GM20000 (cell line): ENCODE measurements at regions not wholly inside any gene's neighbourhood (a gene's known extent, or its start where the extent isn't known, plus 50 kb on each side); places are given as distances from the start of the nearest gene placed in this dataset.

Source experiments
- DNase-seq: peaks from one replicate; pipeline ENCODE4 v3.0.0; 2012; ENCODE audit warnings: low spot score
- TF ChIP-seq, protein P1 (sequence below): IDR thresholded peaks from 2 replicates; pipeline ENCODE4 v1.5.1; 2012; ENCODE audit warnings: mild to moderate bottlenecking, control low read depth; ENCODE audit errors: extremely low read depth, missing control alignments

DNA sequence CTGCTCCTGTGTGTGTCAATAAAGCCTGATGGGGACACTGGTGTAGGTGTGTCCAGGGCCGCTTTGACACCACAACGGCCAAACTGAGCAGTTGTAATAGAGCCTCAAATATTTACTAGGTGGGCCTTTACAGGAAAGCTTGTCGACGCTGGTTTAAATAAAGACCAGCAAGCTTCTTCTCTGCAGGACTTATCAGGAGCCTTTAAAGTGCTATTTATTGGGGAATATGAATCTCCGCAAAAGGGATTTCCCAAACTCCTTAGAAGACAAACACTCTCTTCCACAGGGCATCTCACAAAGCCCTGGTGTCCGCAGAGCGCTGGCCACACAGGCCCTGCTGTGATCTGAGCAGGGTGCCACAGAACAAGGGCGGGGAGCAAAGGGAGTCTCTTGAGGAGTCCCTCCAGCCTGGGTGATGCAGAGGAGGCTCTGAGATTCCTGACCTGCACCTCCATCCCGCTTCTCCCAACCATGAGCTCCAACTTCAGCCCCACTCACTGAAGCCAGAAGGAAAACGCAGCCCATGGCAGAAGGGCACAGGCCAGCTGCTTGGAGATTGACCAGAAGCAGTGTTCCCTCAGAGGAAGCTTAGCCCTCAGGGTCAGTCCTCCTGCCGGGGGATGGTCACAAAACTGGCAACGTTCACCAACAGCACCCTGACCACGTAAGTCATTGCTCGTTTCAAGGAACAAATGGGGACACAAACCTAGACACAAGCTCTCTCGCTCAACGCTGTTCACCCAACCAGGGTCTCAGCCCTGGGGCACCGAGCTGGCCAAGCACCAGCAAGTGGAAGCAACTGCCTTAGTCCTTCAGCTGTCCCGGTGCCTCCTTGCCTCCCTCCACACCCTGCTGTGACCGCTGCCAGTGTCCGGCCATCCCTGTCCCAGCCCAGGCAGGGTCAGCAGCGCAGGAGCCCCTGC, 129.5 kb downstream of the OAT start:
- no peak for DNase-seq
- TF ChIP-seq, protein P1, sequence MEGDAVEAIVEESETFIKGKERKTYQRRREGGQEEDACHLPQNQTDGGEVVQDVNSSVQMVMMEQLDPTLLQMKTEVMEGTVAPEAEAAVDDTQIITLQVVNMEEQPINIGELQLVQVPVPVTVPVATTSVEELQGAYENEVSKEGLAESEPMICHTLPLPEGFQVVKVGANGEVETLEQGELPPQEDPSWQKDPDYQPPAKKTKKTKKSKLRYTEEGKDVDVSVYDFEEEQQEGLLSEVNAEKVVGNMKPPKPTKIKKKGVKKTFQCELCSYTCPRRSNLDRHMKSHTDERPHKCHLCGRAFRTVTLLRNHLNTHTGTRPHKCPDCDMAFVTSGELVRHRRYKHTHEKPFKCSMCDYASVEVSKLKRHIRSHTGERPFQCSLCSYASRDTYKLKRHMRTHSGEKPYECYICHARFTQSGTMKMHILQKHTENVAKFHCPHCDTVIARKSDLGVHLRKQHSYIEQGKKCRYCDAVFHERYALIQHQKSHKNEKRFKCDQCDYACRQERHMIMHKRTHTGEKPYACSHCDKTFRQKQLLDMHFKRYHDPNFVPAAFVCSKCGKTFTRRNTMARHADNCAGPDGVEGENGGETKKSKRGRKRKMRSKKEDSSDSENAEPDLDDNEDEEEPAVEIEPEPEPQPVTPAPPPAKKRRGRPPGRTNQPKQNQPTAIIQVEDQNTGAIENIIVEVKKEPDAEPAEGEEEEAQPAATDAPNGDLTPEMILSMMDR = no peak

DNA sequence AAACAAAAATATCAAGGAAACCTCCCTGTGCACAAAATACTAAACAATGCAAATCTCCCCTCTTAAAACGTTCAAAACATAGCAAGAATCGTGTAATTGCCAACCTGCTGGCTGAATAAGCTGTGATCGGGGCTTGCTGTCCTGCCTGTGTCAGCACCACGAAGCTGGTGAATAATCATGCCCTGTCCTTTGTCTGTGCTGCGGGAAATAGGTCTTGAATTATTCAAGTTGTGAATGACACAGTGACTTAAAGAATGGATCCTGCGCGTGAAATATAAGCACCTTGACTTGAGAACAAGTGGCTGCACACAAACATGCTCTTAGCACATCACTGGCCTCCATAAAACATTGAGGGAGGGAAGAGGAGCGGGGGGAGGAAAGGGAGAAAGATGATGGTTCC, 130.2 kb downstream of the OAT start:
- TF ChIP-seq, protein P1 = no peak
- DNase-seq = no peak

DNA sequence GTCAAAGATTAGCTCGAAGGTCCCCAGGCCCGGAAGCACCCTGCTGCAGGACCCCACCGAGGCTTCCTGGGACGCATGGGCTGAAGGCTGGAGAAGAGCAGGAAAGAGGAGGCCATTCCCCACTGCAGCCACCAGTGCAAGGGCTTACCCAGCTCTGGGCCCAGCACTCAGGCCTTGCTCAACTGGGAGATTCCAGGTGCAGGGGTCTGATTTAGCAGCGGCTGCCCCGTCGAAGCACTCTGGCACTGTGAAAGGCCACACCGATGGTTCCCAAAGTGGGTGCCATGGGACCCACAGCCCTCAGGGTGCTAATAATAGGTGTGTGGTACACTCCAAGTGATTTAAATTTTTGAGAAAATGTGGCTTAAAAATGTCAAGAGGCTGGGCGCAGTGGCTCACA, 130.9 kb downstream of the OAT start:
- no peak for DNase-seq
- TF ChIP-seq, protein P1 = no peak

DNA sequence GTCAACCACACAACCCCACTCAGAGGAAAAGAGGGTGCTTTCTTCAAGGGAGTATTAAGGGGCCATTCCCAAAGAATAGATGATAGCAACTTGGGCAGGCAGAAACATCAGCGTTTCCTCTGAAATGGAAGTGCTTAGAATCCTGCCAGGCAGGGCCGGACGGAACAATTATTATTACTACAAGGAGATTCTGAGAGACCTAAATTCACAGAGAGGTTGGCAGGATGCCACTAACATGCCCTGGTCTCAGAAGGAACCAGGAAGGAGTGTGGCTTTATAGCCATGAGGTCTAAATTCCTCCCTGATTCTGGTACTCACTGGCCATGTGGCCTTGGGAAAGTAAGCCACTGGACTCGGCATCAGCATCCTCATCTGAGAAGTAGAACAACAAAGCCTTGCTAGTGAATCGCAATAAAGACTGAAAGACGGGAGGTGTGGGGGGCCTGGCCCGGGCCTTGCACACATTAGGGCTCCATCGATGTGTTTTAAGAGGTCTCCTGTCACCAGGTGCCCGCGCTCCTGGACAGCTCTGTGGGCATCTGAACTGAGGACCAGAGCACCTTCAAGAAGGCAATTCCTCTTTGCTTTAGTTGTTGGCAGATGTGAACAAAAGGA, 131.5 kb downstream of the OAT start:
- DNase-seq = no peak
- TF ChIP-seq, protein P1 = no peak

DNA sequence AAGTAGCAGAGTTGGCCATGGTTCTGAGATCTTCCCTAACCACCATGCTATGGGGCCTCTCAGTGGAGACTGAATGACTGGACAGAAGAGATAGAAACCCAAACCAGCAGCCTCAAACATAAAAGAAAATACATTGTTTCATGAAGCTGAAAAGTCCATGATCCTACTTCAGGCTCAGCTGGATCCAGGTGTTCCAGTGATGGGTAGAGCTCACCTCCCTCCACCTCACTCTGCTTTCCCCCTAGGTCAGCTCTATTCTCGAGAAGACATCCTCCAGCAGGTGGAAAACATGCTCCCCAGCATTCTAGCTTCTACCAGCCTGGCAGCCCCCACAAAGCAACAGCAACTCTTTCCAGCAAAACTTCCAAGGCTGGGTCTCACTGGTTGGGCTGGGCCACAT, 132.1 kb downstream of the OAT start:
- TF ChIP-seq, protein P1 = no peak
- DNase-seq = no peak

DNA sequence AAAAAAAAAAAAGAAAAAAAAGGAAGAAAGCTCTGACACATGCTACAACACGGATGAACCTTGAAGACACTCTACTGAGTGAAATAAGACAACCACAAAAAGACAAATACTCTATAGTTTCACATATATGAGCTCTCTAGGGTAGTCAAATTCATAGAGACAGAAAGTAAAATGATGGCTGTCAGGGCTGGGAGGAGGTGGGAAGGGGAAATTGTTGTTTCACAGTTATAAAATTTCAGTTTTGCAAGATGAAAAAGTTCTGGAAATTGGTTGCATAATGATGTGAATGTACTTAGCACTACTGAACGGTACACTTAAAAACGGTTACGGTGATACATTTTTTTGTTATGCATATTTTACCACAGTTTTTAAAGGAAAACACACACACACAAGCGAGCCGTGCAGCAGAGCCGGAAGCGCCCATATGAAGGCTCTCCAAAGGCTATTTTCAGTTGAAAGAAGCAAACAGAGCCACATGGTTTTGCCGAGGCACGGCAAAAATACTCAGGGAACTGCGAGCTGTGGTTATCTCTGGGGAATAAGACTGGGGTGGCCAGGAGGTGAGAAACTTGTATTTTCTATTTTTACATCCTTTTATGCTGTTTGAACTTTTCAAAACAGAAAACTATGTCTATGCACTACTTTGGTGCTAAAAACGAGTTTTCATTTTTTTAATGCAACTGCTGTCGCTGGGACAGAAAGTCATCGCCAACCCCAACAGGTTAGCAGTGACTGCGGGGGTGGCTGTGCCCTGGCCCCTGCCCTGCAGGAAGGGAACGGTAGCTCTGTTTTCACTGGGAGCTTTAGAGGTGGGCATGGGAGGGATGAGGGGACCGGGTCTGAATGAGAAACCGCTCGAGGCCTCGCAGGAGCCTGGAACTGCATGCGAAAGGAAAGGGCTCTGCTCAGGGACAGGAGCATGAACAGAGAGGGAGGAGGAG, 132.9 kb downstream of the OAT start:
- DNase-seq = peak; percentile 53
- TF ChIP-seq, protein P1 = no peak
